GM13976 (cell line): ENCODE measurements at regions not wholly inside any gene's neighbourhood (a gene's known extent, or its start where the extent isn't known, plus 50 kb on each side); places are given as distances from the start of the nearest gene placed in this dataset.

Experiments
- DNase-seq: peaks from one replicate; pipeline ENCODE4 v3.0.0; 2012; ENCODE audit warnings: low spot score
- CTCF ChIP-seq: IDR thresholded peaks from 2 replicates; pipeline ENCODE4 v1.5.1; 2012; ENCODE audit warnings: borderline replicate concordance, mild to moderate bottlenecking; ENCODE audit not compliant: insufficient read depth; ENCODE audit errors: extremely low read depth, missing control alignments, control extremely low read depth
- in situ Hi-C: fragments of 300-500 bp; cut with MboI; formaldehyde crosslinking; loops from one replicate; pipeline ENCODE4 v1.12.0; 2022; ENCODE audit warnings: low sequenced_read_pairs, mixed read lengths, inconsistent platforms; ENCODE audit not compliant: unreplicated experiment

GRCh38 chr16:64416216-64417005, 705.5 kb downstream of the CDH11 start:
- in situ Hi-C loops, result no loop called here
- no peak for TF ChIP-seq CTCF
- no peak for DNase-seq

- in situ Hi-C loops, result no loop called here
- TF ChIP-seq CTCF, result no peak
- DNase-seq, result no peak
Measured at GRCh38 chr16:64412578-64413280, 709.1 kb downstream of the CDH11 start.

- TF ChIP-seq CTCF, result no peak
- DNase-seq, result no peak
- in situ Hi-C loops, result no loop called here
Measured at GRCh38 chr16:64410306-64410705, 711.6 kb downstream of the CDH11 start.

GRCh38 chr16:64409783-64410210, 712.1 kb downstream of the CDH11 start:
- no peak for TF ChIP-seq CTCF
- in situ Hi-C loops, result no loop called here
- DNase-seq, result no peak

GRCh38 chr16:64408699-64409098, 713.2 kb downstream of the CDH11 start:
- in situ Hi-C loops, result no loop called here
- DNase-seq, result no peak
- TF ChIP-seq CTCF, result no peak

GRCh38 chr16:64406770-64407181, 715.1 kb downstream of the CDH11 start:
- no peak for TF ChIP-seq CTCF
- in situ Hi-C loops, result no loop called here
- DNase-seq, result no peak

- TF ChIP-seq CTCF, result no peak
- in situ Hi-C loops, result no loop called here
- no peak for DNase-seq
Measured at GRCh38 chr16:64403352-64403751, 718.5 kb downstream of the CDH11 start.
